ENCODE measurements at regions not wholly inside any gene's neighbourhood (a gene's known extent, or its start where the extent isn't known, plus 50 kb on each side); places are given as distances from the start of the nearest gene placed in this dataset.

DNA sequence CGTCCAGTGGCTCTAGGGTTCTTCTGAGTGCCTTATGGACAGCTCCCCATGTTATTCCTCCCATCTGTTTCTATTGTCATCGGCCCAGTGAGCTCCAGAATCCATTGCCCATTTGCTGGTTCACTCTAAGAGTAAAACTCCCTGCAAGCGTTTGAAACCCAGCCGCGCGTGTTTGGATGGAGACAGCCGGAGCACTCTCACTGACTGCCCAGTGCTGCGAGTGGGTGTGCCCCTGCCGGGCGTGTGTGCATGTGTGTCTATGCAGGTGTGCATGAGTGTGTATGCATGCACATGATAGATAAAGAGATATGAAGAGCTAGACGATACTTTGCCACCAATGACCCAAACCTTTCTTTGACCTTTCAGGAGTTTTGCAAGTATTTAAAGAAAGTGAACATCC, 347.2 kb upstream of the MKI67 start:
- no peak for DNase-seq (ENCODE audit: low read depth)
- TF ChIP-seq, protein P1, sequence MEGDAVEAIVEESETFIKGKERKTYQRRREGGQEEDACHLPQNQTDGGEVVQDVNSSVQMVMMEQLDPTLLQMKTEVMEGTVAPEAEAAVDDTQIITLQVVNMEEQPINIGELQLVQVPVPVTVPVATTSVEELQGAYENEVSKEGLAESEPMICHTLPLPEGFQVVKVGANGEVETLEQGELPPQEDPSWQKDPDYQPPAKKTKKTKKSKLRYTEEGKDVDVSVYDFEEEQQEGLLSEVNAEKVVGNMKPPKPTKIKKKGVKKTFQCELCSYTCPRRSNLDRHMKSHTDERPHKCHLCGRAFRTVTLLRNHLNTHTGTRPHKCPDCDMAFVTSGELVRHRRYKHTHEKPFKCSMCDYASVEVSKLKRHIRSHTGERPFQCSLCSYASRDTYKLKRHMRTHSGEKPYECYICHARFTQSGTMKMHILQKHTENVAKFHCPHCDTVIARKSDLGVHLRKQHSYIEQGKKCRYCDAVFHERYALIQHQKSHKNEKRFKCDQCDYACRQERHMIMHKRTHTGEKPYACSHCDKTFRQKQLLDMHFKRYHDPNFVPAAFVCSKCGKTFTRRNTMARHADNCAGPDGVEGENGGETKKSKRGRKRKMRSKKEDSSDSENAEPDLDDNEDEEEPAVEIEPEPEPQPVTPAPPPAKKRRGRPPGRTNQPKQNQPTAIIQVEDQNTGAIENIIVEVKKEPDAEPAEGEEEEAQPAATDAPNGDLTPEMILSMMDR (conservative IDR thresholded peaks at IDR 0.05; ENCODE audit: low read depth, low read length), result no peak
- H3K4me3 ChIP-seq (ENCODE audit: low read length), result no peak overlapping the region

DNA sequence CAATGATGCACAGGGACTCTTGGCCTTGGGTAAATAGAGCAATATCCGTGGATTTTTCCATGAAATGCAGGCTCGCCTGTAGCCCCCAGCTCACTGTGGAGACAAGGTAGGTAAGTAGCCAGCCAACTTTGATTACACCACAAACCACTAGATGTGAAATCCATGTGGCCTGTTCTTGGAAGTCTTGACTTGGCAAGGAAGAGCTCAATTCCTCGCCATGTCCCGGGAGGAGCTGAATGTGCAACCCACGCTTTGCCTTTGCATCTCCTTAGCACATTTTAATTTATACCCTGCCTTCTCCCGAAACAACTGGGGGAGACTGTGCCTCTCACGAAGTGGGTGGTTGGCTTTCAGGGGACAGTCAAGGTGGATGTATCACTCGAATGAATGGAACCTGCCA, 347.7 kb upstream of the MKI67 start:
- DNase-seq (ENCODE audit: low read depth), result no peak
- TF ChIP-seq, protein P1 (conservative IDR thresholded peaks at IDR 0.05; ENCODE audit: low read depth, low read length), result no peak
- H3K4me3 ChIP-seq (ENCODE audit: low read length), result no peak overlapping the region

DNA sequence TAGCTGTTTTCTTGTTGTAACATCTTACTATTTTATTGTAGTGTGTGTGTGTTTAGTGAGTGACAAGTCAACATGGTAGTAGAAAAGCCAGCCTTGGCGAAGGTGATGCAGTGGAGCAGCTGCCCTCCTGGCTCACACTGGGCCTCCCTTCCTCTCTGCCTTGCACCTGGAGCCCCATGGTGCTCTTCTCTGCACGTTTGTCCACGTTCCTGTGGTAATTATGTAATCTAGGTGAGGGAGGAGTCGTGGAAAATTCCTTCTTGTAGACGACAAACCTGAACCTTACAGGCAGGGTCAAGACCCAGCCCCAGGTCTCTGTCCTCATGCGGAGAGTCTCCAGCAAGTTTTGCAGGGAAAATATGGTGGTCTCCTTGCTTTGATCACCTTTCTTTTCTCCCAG, 348.3 kb upstream of the MKI67 start:
- DNase-seq (ENCODE audit: low read depth), result no peak

DNA sequence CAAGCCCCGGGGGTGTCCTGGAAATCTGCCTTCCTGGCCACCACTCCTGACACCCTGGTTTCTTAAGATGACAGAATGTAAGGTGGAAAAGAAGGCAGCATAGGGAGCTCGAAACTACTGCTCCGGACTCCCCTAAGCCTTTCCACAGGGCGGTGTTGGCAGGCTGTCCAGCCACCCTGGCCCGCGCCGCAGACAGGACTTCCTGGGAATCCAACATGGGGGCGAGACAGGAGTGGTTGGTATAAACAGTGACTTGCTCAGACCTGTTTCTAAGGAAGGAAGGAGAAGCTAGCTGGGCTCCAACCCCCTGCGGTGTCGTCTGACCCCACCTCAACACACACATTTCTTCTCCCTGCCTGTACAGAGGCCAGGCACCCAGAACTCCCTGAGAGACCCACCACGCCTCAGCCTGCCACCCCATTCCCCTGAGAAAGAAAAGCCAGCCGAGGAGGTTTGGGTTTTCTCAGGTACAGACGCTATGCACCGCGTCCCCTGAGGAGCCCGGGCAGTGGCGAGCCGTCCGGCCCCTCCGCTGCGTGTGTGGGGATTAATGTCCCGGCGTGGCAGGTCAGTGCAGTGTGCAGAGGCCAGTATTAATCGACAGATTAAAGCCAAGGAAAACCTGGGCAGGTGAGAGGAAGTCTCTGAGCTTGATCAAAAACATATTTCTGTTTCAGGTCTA, 349.6 kb upstream of the MKI67 start:
- DNase-seq (ENCODE audit: low read depth), result no peak
- TF ChIP-seq, protein P1 (conservative IDR thresholded peaks at IDR 0.05; ENCODE audit: low read depth, low read length), result no peak
- no peak overlapping the region for H3K4me3 ChIP-seq (ENCODE audit: low read length)

More for the DNA sequence above, 348.3 kb upstream of the MKI67 start:
- TF ChIP-seq, protein P1 (conservative IDR thresholded peaks at IDR 0.05; ENCODE audit: low read depth, low read length), result no peak
- H3K4me3 ChIP-seq (ENCODE audit: low read length), result no peak overlapping the region

DNA sequence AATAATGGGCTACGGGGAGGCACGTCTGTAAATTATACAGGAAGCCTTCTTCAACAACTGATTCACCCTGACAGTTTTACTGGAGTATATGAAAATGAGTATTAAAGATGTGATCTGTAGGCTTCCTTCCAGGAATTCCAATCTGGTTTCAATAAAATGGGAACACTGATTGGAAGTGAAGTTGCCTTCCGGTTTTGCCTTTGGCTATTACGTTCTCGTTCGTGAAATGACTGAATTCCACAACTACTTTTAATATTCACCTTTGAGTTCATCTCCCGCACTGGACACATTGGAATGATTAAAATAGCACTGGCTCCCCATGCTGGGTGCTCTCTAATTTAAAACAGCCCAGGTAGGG, 350.1 kb upstream of the MKI67 start:
- no peak for DNase-seq (ENCODE audit: low read depth)
- no peak overlapping the region for H3K4me3 ChIP-seq (ENCODE audit: low read length)
- TF ChIP-seq, protein P1 (conservative IDR thresholded peaks at IDR 0.05; ENCODE audit: low read depth, low read length), result no peak

DNA sequence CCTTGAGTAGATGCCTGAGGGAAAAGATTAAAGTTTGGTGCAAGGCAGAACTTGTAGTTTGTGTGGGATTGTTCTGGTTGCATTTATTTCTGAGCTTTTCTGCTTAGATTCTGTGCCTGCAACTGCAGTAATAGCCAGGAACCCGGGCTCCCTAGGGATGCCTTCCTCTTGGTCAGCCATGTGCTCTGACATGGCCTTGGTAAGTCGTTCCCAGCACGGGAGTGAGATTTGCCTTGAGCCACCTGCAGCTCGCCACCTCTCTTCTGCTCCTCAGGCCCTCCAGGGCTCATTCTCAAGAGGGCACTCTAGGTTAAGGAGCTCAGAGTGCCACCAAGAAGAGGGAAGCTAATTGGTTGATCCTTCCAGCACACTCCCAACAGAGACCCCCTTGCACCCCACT, 350.6 kb upstream of the MKI67 start:
- TF ChIP-seq, protein P1 (conservative IDR thresholded peaks at IDR 0.05; ENCODE audit: low read depth, low read length), result no peak
- no peak for DNase-seq (ENCODE audit: low read depth)
- H3K4me3 ChIP-seq (ENCODE audit: low read length), result no peak overlapping the region

DNA sequence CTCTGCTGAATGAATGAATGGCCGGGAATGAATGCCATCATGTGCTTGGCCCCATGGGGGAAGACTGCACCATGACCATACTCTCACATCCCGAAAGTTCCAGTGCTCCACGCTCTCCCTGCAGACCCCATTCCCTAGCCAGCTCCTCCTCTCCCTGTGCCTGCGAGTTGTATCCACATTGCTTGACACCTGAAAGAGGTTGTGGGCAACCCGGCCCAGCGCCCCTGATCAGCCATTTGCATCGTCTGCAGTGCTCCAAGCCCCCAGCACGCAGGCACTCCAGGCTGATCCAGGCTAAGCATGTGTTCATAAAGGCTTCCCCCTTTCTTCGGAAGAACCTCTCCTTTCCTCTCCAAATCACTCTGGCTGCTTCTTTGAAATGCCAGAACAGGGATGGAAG, 354.4 kb upstream of the MKI67 start:
- TF ChIP-seq, protein P1 (conservative IDR thresholded peaks at IDR 0.05; ENCODE audit: low read depth, low read length), result no peak
- H3K4me3 ChIP-seq (ENCODE audit: low read length), result no peak overlapping the region
- no peak for DNase-seq (ENCODE audit: low read depth)
